A204.1 (cell line): ENCODE measurements at regions not wholly inside any gene's neighbourhood (a gene's known extent, or its start where the extent isn't known, plus 50 kb on each side); places are given as distances from the start of the nearest gene placed in this dataset.
"Not testable (repeated sequence)": the region's sequence is repeated elsewhere in the genome, so short reads cannot be mapped to it uniquely, and the experiment has no call there.

Source experiments
- FAIRE-seq: peaks from 2 replicates; lab custom pipeline; 2012; peaks lifted over from hg19 to GRCh38; lab: Jason Lieb, UNC

DNA sequence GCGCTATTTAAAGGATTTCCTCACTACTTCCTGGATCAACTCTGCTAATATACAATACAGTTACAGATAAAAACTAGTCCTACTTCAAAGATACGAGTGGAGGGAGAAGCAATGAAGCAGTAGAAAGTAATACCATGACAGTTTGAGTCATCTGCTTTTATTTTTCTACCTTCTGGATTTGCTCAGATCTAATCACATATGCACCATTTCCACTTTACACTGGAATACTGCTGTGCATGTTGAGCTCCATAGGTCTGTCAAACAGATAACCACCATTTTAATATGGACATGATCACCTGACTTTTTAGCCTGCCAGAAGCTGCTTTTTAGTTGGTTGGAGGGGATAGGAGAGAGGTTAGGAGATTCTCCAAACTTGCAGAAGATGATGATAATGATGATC lies 92.5 kb downstream of the MMUT start:
- FAIRE-seq: no peak

DNA sequence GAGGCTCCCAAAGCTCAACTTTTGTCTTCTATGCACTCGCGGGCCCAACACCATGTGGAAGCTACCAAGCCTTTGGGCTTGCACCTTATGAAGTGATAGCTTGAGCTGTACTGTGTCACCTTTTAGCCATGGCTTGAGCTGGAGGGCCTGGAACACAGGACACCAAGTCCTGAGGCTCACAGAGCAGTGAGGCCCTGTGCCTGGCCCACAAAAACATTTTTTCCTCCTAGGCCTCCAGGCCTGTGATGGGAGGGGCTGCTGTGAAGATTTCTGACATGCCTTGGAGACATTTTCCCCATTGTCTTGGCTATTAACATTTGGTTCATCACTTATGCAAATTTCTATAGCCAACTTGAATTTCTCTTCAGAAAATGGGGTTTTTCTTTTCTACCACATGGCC lies 96.5 kb downstream of the MMUT start:
- no peak for FAIRE-seq

DNA sequence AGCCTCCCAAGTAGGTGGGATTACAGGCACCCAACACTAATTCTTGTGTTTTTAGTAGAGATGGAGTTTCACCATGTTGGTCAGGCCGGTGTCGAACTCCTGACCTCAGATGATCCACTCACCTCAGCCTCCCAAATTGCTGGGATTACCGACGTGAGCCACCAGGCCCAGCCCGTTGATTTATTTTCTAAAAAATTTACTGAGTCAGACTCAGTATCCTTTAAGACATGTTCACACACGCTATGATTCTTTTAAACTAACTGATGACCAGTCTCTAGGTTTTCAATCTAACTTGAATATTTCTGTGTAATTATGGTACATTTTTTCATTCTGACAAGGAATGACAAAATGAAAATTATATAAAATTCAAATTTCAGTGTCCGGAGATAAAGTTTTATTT lies 114.5 kb downstream of the MMUT start:
- no peak for FAIRE-seq

DNA sequence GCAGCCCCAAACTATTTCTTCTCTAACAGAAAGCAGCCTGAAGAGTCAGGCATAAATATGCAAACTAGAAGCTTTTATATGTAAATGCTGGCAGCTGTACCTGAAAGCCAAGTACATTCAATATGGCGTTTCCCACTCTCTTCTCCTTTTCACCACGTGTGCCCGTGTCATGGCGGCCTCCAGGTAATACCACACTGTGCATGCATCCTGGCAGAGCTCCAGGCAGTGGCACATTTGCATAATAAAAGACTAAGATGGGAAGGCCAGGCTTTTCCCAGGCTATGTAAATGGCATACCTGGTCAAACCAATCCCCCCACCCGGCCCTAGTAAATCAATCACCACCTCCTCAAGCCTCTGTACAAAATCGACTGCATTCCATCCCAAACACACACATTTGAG lies 120.6 kb downstream of the MMUT start:
- FAIRE-seq: no peak

DNA sequence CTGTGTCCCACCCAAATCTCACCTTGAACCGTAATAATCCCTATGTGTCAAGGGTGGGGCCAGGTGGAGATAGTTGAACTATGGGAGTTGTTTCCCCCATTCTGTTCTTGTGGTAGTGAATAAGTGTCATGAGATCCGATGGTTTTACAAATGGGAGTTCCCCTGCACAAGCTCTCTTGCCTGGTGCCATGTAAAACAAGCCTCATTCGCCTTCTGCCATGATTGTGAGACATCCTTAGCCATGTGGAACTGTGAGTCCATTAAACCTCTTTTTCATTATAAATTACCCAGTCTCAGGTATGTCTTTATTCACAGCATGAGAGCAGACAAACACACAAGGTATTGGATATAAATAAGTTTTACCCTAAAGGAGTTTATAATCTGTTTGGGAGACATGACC lies 121.2 kb downstream of the MMUT start:
- FAIRE-seq: no peak

DNA sequence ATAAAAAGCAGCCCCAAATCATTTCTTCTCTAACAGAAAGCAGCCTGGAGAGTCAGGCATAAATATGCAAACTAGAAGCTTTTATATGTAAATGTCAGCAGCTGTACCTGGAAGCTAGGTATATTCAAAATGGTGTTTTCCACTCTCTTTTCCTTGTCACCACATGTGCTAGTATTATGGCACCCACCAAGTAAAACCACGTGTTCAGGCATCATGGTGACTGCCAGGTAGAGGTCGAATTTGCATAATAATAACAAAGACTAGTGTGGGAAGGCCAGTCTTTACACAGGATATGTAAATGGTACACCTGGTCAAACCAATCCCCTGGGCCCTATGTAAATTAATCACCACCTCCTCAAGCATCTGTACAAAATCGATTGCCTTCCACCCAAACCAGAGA lies 124.0 kb downstream of the MMUT start:
- no peak for FAIRE-seq

DNA sequence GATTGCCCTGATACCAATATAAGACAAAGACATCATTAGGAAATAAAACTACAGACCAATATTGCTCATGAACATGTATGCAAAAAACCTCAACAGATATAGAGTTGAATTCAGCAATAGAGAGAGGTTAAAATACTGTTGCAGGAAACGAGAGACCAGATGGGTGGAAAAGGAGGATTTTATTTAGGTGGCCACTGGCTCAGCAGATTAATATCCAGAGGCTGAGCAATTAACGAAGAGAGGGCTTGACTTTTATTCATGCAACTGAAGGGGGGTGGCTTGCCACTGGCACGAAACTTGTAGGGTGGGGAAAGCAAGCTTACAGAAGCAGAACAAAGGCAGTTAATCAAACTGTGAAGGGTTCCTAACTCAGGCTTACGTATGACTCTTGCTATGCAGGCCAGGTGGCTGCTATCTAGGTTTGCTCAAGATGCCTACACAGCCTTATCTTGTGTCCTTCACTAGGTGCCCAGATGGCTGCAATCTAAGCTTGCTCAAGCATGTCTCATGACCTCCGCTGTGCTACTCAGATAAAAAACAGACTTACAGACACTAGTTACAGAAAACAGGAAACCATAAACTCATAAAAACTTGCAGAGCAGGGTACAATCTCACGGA lies 126.4 kb downstream of the MMUT start:
- FAIRE-seq: no peak

DNA sequence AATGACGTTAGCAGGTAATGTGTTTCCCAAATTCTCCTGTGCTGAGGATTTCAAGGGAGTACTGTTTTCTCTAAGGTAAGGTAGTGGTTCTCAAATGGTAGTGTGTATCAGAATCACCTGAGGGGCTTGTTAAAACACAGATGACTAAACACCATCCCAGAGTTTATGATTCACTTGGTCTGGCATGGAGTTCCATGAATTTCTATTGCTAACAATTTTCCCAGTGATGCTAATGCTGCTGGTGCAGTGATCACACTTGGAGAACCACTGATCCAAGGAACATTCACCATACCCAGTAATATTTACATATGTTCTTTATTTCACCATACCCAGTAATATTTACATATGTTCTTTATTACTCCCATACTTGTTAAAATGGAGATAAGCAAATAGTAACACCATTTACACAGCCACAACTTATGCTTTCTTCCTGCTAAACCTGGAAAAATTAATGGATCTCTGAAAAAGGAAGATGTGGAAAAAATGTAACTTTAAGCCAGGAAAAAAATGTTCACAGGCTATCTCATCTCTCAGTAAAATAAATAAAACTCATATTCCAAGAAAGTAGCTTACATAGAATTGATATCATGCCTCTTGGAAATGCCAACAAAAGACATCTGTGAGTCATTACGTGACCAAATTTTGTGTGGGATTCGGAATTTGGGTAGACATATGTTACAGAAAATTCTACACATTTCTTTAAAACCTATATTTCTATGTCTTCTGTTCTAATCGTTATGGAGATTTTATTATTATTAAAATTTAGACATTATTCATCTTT lies 129.5 kb downstream of the MMUT start:
- no peak for FAIRE-seq

- no peak for FAIRE-seq
Measured at GRCh38 chr6:49332781-49333180, 130.3 kb downstream of the MMUT start.

- no peak for FAIRE-seq
Measured at GRCh38 chr6:49329186-49329585, 133.9 kb downstream of the MMUT start.

DNA sequence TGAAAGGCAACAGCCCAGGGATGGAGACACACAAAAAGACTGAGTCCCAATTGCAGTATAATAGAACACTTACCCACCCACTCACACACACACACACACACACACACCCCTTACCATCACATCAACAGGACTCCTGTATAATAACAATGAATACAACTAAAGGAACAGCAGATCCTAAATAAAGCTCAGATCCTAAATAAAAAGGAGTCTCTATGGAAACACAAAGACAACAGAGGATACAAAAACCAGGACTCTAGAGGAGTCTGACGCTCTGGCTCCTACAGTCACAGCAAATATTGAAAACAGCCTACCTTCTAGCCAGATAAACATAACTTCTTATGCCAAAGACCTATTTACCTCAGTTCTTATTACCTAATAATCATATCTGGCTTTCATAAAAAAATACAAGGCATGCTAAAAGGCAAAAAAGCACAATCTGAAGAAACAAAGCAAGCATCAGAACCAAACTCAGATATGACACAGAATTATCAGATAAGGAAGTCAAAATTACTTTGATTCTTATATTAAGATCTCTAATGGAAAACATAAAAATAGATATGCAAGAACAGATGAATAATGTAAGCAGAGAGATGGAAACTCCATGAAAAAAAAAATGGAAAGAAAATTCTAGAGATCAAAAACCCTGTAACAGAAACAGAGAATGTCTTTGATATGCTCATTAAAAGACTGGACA lies 134.9 kb downstream of the MMUT start:
- no peak for FAIRE-seq

- FAIRE-seq: no peak
Measured at GRCh38 chr6:49327571-49327970, 135.5 kb downstream of the MMUT start.

DNA sequence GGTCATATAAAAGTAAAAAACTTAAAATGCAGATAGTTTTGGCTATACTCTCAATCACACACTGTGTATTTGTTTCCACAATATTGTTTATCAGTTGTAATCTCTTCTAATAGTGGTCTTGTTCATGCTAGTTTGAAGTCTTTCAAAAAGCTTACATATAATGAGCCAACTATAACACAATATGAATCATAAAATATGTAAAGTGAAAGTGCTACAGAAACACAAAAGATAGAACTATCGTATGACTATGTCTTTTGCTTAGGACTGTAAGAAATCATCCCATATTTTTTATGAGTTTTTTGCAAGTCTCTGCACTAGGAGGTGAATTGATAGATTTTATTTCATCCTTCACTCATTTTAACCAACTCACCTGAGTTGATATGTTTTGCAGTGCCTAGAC lies 136.0 kb downstream of the MMUT start:
- no peak for FAIRE-seq

DNA sequence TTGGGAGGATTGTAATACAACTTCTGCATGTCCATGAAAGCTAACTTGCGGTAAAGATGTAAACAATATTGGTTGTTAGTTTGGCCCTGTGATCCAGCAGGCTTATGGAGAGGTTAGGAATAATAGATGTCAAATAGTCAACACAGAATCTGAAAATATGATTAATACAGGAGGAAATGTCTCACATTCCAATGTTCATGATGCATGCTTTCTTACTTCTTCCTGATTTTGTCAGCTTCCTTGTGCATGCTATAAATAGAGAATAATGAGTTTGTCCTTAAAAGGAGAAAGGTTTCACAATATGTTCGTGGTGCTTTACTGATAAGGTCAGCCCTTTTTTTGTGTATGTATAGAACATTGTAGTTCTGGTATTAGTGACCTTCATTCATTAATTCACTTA lies 136.7 kb downstream of the MMUT start:
- FAIRE-seq: no peak

GRCh38 chr6:49325891-49326290 lies 137.2 kb downstream of the MMUT start:
- FAIRE-seq: no peak

GRCh38 chr6:49322861-49323260 lies 140.2 kb downstream of the MMUT start:
- peak; percentile 41 for FAIRE-seq

DNA sequence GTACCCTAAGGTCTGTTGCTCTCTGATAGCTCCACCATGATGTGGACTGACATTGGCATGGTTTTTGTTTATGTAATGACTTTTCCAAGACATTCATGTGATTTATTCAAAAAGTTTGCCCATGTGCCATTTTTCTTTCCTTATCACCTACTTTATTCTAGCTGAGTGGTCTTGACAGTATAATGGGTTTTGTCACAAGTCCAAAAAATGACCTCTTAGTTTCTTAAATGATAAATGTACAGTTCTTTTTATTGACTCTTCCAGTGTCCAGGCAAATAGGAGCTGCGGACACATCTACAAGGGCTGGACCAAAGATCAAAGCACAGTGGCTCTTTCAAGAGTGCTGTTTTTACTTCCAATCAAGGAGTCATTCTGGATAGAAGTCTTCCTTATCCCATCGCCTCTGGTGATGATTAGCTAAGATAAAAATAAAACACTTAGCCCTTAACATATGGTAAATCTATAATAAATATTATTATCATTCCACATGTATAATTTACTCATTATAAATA lies 141.4 kb downstream of the MMUT start:
- FAIRE-seq: no peak

- FAIRE-seq: no peak
Measured at GRCh38 chr6:49305010-49305409, 158.0 kb downstream of the MMUT start.

DNA sequence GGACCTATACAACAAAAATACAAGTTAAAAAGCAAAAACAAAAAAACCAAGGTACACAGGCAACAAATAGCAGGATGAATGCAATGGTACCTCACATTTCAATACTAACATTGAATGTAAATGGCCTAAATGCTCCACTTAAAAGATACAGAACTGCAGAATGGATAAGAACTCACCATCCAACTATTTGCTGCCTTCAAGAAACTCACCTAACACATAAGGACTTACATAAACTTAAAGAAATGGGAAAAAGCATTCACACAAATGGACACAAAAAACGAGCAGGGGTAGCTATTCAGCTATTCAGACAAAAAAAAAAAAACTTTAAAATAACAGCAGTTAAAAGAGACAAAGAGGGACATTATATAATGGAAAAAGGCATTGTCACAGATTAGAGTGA lies 158.7 kb downstream of the MMUT start:
- not testable (repeated sequence) for FAIRE-seq

GRCh38 chr6:49300911-49301310 lies 162.1 kb downstream of the MMUT start:
- no peak for FAIRE-seq

GRCh38 chr6:49300443-49300842 lies 162.6 kb downstream of the MMUT start:
- no peak for FAIRE-seq

DNA sequence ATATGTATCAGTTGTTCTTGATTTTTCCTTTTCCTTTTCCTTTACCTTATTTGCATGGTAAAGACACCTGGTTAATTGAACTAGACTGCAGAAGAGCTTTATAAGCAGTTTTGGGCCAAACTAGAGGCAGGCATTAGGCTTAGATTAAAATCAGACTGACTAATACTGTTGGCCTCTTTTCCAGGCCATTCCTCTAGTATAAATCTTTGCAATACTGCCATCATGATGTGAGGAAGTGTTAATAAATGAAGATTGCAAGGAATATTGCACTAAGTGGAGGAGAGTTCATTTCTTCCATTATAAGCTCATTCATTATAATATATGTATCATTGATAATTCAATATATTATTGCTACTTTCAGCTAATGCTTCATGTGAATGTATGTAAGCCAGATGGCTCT lies 163.8 kb downstream of the MMUT start:
- no peak for FAIRE-seq

GRCh38 chr6:49284180-49284579 lies 178.9 kb downstream of the MMUT start:
- no peak for FAIRE-seq
